HFFc6 (cell line): ENCODE measurements at regions not wholly inside any gene's neighbourhood (a gene's known extent, or its start where the extent isn't known, plus 50 kb on each side); places are given as distances from the start of the nearest gene placed in this dataset.
A peak's percentile ranks its signal among the peaks of the same experiment; 100 is the strongest.
"Not testable (repeated sequence)": the region's sequence is repeated elsewhere in the genome, so short reads cannot be mapped to it uniquely, and the experiment has no call there.

ENCODE experiments used
- DNase-seq: peaks from one replicate; pipeline ENCODE4 v3.0.0-alpha.2; 2018
- H3K27ac Mint-ChIP-seq: 2 replicates; pipeline ENCODE4 v1.8.0; 2020; ENCODE audit warnings: mild to moderate bottlenecking, mixed read lengths
- H3K27me3 Mint-ChIP-seq: 2 replicates; pipeline ENCODE4 v1.8.0; 2021; ENCODE audit warnings: mild to moderate bottlenecking, moderate library complexity, mixed read lengths; ENCODE audit not compliant: insufficient read depth
- H3K36me3 Mint-ChIP-seq: 2 replicates; pipeline ENCODE4 v1.8.0; 2021; ENCODE audit warnings: low read depth, mixed read lengths
- H3K4me1 Mint-ChIP-seq: 2 replicates; pipeline ENCODE4 v1.8.0; 2020; ENCODE audit warnings: low read depth, mixed read lengths
- H3K4me3 Mint-ChIP-seq: 2 replicates; pipeline ENCODE4 v1.8.0; 2020; ENCODE audit warnings: mild to moderate bottlenecking, moderate library complexity, mixed read lengths
- H3K9me3 Mint-ChIP-seq: 2 replicates; pipeline ENCODE4 v1.8.0; 2020; ENCODE audit warnings: mild to moderate bottlenecking, mixed read lengths
- TF ChIP-seq, protein P1 (sequence below): fragments of 200-600 bp; sonication (generic); IDR thresholded peaks from 2 replicates; pipeline ENCODE4 v1.5.0; 2021; ENCODE audit warnings: antibody characterized with exemption, mild to moderate bottlenecking

DNA sequence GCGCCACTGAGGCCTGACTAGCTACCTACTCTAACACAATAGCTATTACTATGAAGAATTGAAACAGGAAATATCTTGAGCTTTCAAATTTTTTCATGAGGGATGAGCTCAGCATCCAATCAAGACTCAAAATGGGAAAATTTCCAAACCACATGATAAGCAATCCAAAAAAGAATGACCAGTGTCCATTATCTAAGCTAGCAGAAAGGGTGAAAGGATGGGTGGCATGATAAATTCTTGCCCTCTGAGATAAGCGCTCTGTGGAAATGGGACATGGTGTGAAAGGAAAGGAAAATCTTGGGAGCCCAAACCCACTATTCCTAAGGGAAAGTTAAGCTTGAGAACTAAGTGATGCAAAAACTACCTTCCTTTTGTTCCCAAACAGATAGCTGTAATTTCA, 170.2 kb upstream of the NREP start:
- H3K4me3 Mint-ChIP-seq = no peak overlapping the region
- DNase-seq = no peak
- no peaks in the 10 kb centered on the region; the same call in 1 of the 2 replicates for H3K27me3 Mint-ChIP-seq
- peak overlapping the region; percentile 8; the same call in 1 of the 2 replicates for H3K27ac Mint-ChIP-seq
- no peaks in the 10 kb centered on the region for H3K9me3 Mint-ChIP-seq
- H3K36me3 Mint-ChIP-seq = no peaks in the 10 kb centered on the region
- H3K4me1 Mint-ChIP-seq = peaks cover 63% of the 10 kb centered on the region
- TF ChIP-seq, protein P1, sequence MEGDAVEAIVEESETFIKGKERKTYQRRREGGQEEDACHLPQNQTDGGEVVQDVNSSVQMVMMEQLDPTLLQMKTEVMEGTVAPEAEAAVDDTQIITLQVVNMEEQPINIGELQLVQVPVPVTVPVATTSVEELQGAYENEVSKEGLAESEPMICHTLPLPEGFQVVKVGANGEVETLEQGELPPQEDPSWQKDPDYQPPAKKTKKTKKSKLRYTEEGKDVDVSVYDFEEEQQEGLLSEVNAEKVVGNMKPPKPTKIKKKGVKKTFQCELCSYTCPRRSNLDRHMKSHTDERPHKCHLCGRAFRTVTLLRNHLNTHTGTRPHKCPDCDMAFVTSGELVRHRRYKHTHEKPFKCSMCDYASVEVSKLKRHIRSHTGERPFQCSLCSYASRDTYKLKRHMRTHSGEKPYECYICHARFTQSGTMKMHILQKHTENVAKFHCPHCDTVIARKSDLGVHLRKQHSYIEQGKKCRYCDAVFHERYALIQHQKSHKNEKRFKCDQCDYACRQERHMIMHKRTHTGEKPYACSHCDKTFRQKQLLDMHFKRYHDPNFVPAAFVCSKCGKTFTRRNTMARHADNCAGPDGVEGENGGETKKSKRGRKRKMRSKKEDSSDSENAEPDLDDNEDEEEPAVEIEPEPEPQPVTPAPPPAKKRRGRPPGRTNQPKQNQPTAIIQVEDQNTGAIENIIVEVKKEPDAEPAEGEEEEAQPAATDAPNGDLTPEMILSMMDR = no peak

DNA sequence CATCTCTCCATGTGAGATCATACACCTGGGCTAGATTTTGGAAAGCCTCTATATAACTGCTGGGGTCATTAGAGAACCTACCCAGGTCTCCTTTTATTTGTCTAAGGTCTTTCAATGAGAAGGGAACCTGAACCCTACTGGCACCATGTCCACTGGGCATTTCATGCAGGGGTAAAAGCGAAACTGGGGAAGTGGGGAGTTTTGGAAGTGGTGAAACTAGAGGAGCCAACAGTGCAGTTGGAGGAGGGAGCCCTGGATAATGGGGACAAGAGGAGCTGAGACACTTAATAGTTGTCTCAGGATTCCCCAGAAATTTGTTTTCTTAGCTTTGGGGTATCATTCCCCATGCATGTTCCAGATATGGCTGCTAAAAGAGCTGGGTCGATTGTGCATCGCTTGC, 169.0 kb upstream of the NREP start:
- Mint-ChIP-seq H3K27me3 (no peaks in the 10 kb centered on the region; the same call in 1 of the 2 replicates), H3K4me1 (peaks cover 51% of the 10 kb centered on the region), H3K36me3 (no peaks in the 10 kb centered on the region), H3K27ac (no peak overlapping the region), H3K9me3 (no peaks in the 10 kb centered on the region), H3K4me3 (no peak overlapping the region)
- no peak for DNase-seq
- TF ChIP-seq, protein P1 = no peak

DNA sequence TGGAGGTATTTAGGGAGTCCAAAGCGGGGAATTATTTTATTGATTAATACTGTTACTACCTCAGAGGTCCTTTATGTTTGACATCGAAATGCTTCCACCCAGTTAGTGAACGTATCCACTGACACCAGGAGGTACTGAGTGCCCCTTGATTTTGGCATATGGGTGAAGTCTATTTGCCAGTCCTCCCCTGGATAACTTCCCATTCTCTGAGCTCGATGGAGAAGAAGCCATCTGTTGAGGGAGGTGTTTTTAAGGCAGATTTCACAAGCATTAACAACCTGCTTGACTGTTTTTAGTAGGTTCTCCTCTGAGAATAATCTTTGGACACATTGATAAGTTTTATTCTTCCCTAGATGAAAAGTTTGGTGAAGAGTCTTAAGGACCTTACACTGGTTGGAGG, 165.3 kb upstream of the NREP start:
- Mint-ChIP-seq H3K27me3 (no peaks in the 10 kb centered on the region; the same call in 1 of the 2 replicates), H3K36me3 (0 out of 2 replicates have a peak, but pooled peaks cover 6% of the 10 kb centered on the region), H3K9me3 (peaks cover 5% of the 10 kb centered on the region; the same call in 1 of the 2 replicates), H3K4me1 (peaks cover 14% of the 10 kb centered on the region), H3K4me3 (no peak overlapping the region), H3K27ac (no peak overlapping the region)
- DNase-seq = no peak
- TF ChIP-seq, protein P1 = no peak

DNA sequence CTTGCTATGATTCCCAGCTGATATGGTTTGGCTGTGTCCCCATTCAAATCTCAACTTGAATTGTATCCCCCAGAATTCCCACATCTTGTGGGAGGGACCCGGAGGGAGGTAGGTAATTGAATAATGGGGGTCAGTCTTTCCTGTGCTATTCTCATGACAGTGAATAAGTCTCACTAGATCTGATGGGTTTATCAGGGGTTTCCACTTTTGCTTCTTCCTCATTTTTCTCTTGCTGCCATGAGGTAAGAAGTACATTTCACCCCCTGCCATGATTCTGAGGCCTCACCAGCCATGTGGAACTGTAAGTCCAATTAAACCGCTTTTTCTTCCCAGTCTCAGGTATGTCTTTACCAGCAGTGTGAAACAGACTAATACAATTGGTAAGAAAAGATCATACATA, 164.7 kb upstream of the NREP start:
- DNase-seq, H3K27me3 Mint-ChIP-seq, H3K36me3 Mint-ChIP-seq, H3K4me3 Mint-ChIP-seq, H3K4me1 Mint-ChIP-seq, H3K27ac Mint-ChIP-seq, H3K9me3 Mint-ChIP-seq: not testable (repeated sequence)

DNA sequence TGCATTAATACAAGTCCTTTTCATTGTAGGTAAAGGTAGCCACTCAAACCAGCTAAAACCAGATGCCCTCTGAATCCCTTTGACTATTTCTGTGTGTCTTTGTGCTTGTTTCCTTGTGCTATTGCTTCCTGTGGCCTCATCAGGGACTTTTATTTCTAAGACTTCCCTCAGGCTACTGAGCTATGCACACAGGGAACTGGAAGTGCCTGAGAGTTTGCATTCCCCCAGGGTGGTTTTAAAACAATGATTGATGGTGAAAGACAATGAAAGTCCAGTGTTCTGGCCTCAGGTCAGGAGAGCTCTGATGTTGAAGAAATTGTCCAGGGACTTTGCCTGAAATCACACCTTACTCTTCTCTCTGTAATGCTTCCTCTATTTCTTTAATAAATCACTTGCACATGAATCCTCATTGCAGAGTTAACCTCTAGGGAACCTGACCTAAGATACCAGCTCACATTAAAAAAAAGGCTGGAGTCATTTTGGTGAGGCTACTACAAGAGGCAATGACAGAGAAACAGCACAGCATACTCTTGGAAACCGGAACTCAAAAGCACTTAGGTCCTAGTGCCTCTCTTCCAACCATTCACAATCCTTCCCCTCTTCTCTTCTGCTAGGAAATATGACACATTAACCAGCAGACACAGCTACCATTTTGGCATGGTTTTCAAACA, 158.1 kb upstream of the NREP start:
- no peak for DNase-seq
- TF ChIP-seq, protein P1 = no peak
- Mint-ChIP-seq H3K36me3 (0 out of 2 replicates have a peak, but pooled peaks cover 6% of the 10 kb centered on the region), H3K4me1 (peaks cover 7% of the 10 kb centered on the region), H3K27me3 (no peaks in the 10 kb centered on the region), H3K9me3 (peaks cover 10% of the 10 kb centered on the region), H3K4me3 (no peak overlapping the region), H3K27ac (no peak overlapping the region)

DNA sequence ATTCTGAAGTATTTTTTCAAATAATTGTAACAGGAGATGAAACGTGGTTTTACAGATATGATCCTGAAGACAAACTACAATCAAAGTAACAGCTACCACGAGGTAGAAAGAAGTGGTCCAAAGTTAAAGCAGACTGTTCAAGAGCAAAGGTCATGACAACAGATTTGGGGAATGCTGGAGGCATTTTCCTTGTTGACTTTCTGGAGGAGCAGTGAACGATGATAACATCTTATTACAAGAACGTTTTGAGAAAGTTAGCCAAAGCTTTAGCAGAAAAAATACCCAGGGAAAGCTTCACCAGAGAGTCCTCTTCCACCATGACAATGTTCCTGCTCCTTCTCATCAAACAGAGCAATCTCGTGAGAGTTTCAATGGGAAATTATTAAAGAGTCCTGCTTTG, 145.4 kb upstream of the NREP start:
- DNase-seq = no peak
- peaks cover 24% of the 10 kb centered on the region for H3K36me3 Mint-ChIP-seq
- H3K9me3 Mint-ChIP-seq = peaks cover 15% of the 10 kb centered on the region
- no peak overlapping the region; the same call in 1 of the 2 replicates for H3K4me3 Mint-ChIP-seq
- TF ChIP-seq, protein P1 = no peak
- H3K27ac Mint-ChIP-seq = no peak overlapping the region; the same call in 1 of the 2 replicates
- H3K27me3 Mint-ChIP-seq = no peaks in the 10 kb centered on the region
- peaks cover 7% of the 10 kb centered on the region; the same call in 1 of the 2 replicates for H3K4me1 Mint-ChIP-seq
